Lung (tissue), 11 donors: ENCODE measurements at regions not wholly inside any gene's neighbourhood (a gene's known extent, or its start where the extent isn't known, plus 50 kb on each side); places are given as distances from the start of the nearest gene placed in this dataset.
"Not testable (repeated sequence)": the region's sequence is repeated elsewhere in the genome, so short reads cannot be mapped to it uniquely, and the experiment has no call there.

Experiments used
- ATAC-seq: fragments of 200-7000 bp; cut with Tn5 transposase; one replicate; pipeline ENCODE4 v1.9.1; 2020; ENCODE audit warnings: moderate number of reproducible peaks; ENCODE audit not compliant: insufficient read depth, low FRiP score
- DNase-seq, 3 donors: peaks; one replicate each; pipeline ENCODE4 v3.0.0-alpha.2; 2013 to 2017
- H3K27ac ChIP-seq, 2 donors: one replicate each; pipeline ENCODE4 v1.5.1; 2013; ENCODE audit warnings: mild to moderate bottlenecking in 2 of 2, moderate library complexity in 2 of 2, control low read depth in 1 of 2, inconsistent platforms in 1 of 2, low read depth in 1 of 2, low read length in 1 of 2
- H3K27me3 ChIP-seq, 3 donors: one replicate each; pipeline ENCODE4 v1.5.1; 2013; ENCODE audit warnings: low read length in 2 of 3; ENCODE audit not compliant: control insufficient read depth in 3 of 3, insufficient read depth in 3 of 3
- H3K36me3 ChIP-seq, 4 donors: one replicate each; pipeline ENCODE4 v1.5.1; 2013; ENCODE audit warnings: low read length in 4 of 4, mild to moderate bottlenecking in 1 of 4, moderate library complexity in 1 of 4; ENCODE audit not compliant: control insufficient read depth in 4 of 4, insufficient read depth in 4 of 4
- H3K4me1 ChIP-seq, 5 donors: one replicate each; pipeline ENCODE4 v1.5.1; 2013; ENCODE audit warnings: low read length in 5 of 5, mild to moderate bottlenecking in 2 of 5, moderate library complexity in 1 of 5; ENCODE audit not compliant: control insufficient read depth in 5 of 5, insufficient read depth in 5 of 5
- H3K4me3 ChIP-seq: one replicate; pipeline ENCODE4 v1.5.1; 2013; ENCODE audit warnings: mild to moderate bottlenecking, control low read depth, moderate library complexity
- H3K9ac ChIP-seq, 2 donors: one replicate each; pipeline ENCODE4 v1.5.1; 2013; ENCODE audit warnings: low read length in 2 of 2, control low read depth in 1 of 2; ENCODE audit not compliant: insufficient read depth in 1 of 2
- H3K9me3 ChIP-seq, 4 donors: one replicate each; pipeline ENCODE4 v1.5.1; 2013; ENCODE audit warnings: low read length in 3 of 4, mild to moderate bottlenecking in 1 of 4, moderate library complexity in 1 of 4; ENCODE audit not compliant: control insufficient read depth in 4 of 4, insufficient read depth in 3 of 4
- CTCF ChIP-seq: IDR thresholded peaks from 2 replicates; pipeline ENCODE4 v1.5.1; 2012; ENCODE audit warnings: mild to moderate bottlenecking; ENCODE audit errors: control extremely low read depth, extremely low read depth
- WGBS, 2 donors: extraction: QIAGEN DNeasy Blood & Tissue Kit; methylation state at CpG; one replicate each; pipeline ENCODE4 v1.1.7; 2013; 5-methylcytosine and 5-hydroxymethylcytosine counted together
- donor health status: control.
- donor health status: control.
- donor health status: Bipolar disorder and iron deficiency.
- donor health status: healthy.
- donor health status: DM: yes; HTN: yes; CAD: no.

- DNase-seq, result no peak
- H3K27me3 ChIP-seq, result peaks cover 3 to 12% (median 3%) of the 10 kb centered on the region in 3 donors
- no peak overlapping the region for H3K4me3 ChIP-seq
- H3K27ac ChIP-seq, result no peak overlapping the region
- no peaks in the 10 kb centered on the region for H3K9me3 ChIP-seq
- no peaks in the 10 kb centered on the region for H3K36me3 ChIP-seq
- H3K4me1 ChIP-seq, result no peaks in the 10 kb centered on the region
- 60 to 86% methylated on average over 11 to 13 of the region's 13 CpGs for WGBS, 2 donors
- ATAC-seq, result no peak
- no peak for TF ChIP-seq CTCF
- no peak overlapping the region for H3K9ac ChIP-seq
These were observed 68.6 kb downstream of the BMP15 start for GRCh38 chrX:50978920-50979682.

- no peaks in the 10 kb centered on the region for H3K36me3 ChIP-seq
- no peak overlapping the region for H3K27ac ChIP-seq
- ATAC-seq, result no peak
- H3K27me3 ChIP-seq, result peaks cover 3 to 17% (median 3%) of the 10 kb centered on the region in 3 donors
- no peaks in the 10 kb centered on the region for H3K4me1 ChIP-seq
- H3K9ac ChIP-seq, result no peak overlapping the region
- no peaks in the 10 kb centered on the region for H3K9me3 ChIP-seq
- 67 to 95% methylated on average over 3 of the region's 3 CpGs for WGBS, 2 donors
- no peak overlapping the region for H3K4me3 ChIP-seq
- no peak for DNase-seq
- TF ChIP-seq CTCF, result no peak
These were observed 69.7 kb downstream of the BMP15 start for GRCh38 chrX:50980251-50980650.

- H3K36me3 ChIP-seq, result no peaks in the 10 kb centered on the region
- WGBS, 2 donors, result 45 to 54% methylated on average over 2 of the region's 2 CpGs
- no peak overlapping the region for H3K4me3 ChIP-seq
- no peaks in the 10 kb centered on the region for H3K4me1 ChIP-seq
- peak; percentile 37 to 46 (median 44) for DNase-seq
- H3K9me3 ChIP-seq, result no peaks in the 10 kb centered on the region
- no peak overlapping the region for H3K9ac ChIP-seq
- peak; percentile 27 for TF ChIP-seq CTCF
- H3K27ac ChIP-seq, result no peak overlapping the region
- ATAC-seq, result no peak
- H3K27me3 ChIP-seq, result peaks cover 5 to 23% (median 6%) of the 10 kb centered on the region in 3 donors
These were observed 78.1 kb downstream of the BMP15 start for GRCh38 chrX:50988649-50989048.

- Histone ChIP-seq H3K27ac (no peak overlapping the region), H3K9ac (no peak overlapping the region), H3K4me1 (no peaks in the 10 kb centered on the region), H3K9me3 (no peaks in the 10 kb centered on the region), H3K36me3 (no peaks in the 10 kb centered on the region), H3K4me3 (no peak overlapping the region), H3K27me3 (peaks cover 0 to 13% (median 2%) of the 10 kb centered on the region in 3 donors)
- WGBS, 2 donors, result 72 to 89% methylated on average over 4 of the region's 4 CpGs
- ATAC-seq (no peak), DNase-seq (no peak)
- no peak for TF ChIP-seq CTCF
These were observed 86.4 kb downstream of the BMP15 start for GRCh38 chrX:50996930-50997329.

- ATAC-seq, H3K36me3 ChIP-seq, H3K4me1 ChIP-seq, H3K9ac ChIP-seq, H3K9me3 ChIP-seq, H3K27ac ChIP-seq, DNase-seq, H3K27me3 ChIP-seq, H3K4me3 ChIP-seq: not testable (repeated sequence)
- 63 to 94% methylated on average over 2 to 4 of the region's 4 CpGs for WGBS, 2 donors
These were observed 89.8 kb downstream of the BMP15 start for GRCh38 chrX:51000384-51000783.
